Heart left ventricle (tissue), 16 donors: ENCODE measurements at regions not wholly inside any gene's neighbourhood (a gene's known extent, or its start where the extent isn't known, plus 50 kb on each side); places are given as distances from the start of the nearest gene placed in this dataset.
A peak's percentile ranks its signal among the peaks of the same experiment; 100 is the strongest.

Experiments
- ATAC-seq, 4 donors: fragments of 200-7000 bp; cut with Tn5 transposase; one replicate each; pipeline ENCODE4 v1.9.1; 2020 to 2022; ENCODE audit warnings: moderate library complexity in 4 of 4, mild to moderate bottlenecking in 3 of 4, moderate number of reproducible peaks in 1 of 4
- DNase-seq, 5 donors: peaks; one replicate each; pipeline ENCODE4 v3.0.0-alpha.2; 2020
- H3K27ac ChIP-seq, 12 donors: fragments of 200-600 bp; sonication (generic) in 4 of 12; one replicate each; pipeline versions ENCODE4 v1.5.0 to v1.8.0; 2016 to 2022; ENCODE audit warnings: mild to moderate bottlenecking in 2 of 12
- H3K27me3 ChIP-seq, 9 donors: fragments of 200-600 bp; sonication (generic) in 2 of 9; one replicate each; pipeline versions ENCODE4 v1.5.1 to v1.8.0; 2016 to 2022; ENCODE audit warnings: mild to moderate bottlenecking in 3 of 9
- H3K36me3 ChIP-seq, 9 donors: fragments of 200-600 bp; sonication (generic) in 2 of 9; one replicate each; pipeline versions ENCODE4 v1.5.0 to v1.8.0; 2018 to 2022; ENCODE audit warnings: mild to moderate bottlenecking in 2 of 9
- H3K4me1 ChIP-seq, 12 donors: fragments of 200-600 bp; sonication (generic) in 4 of 12; one replicate each; pipeline versions ENCODE4 v1.5.0 to v1.8.0; 2016 to 2022; ENCODE audit warnings: mild to moderate bottlenecking in 3 of 12
- H3K4me3 ChIP-seq, 12 donors: fragments of 200-600 bp; sonication (generic) in 4 of 12; one replicate each; pipeline versions ENCODE4 v1.5.0 to v1.8.0; 2017 to 2022; ENCODE audit warnings: mild to moderate bottlenecking in 9 of 12, moderate library complexity in 4 of 12
- H3K9me3 ChIP-seq, 12 donors: fragments of 200-600 bp; sonication (generic) in 4 of 12; one replicate each; pipeline versions ENCODE4 v1.5.0 to v1.8.0; 2016 to 2022; ENCODE audit warnings: mild to moderate bottlenecking in 1 of 12
- CTCF ChIP-seq, 12 donors: fragments of 200-600 bp; sonication (generic) in 4 of 12; IDR thresholded peaks; one replicate each; pipeline versions ENCODE4 v1.5.0 to v1.8.0; 2018 to 2022; ENCODE audit warnings: antibody characterized with exemption in 12 of 12, mild to moderate bottlenecking in 5 of 12
- POLR2A ChIP-seq, 2 donors: fragments of 450-650 bp; IDR thresholded peaks; one replicate each; pipeline ENCODE4 v1.6.1; 2017; ENCODE audit warnings: antibody characterized with exemption in 2 of 2, mild to moderate bottlenecking in 2 of 2, moderate library complexity in 2 of 2
- WGBS, 4 donors: extraction: QIAGEN DNeasy Blood & Tissue Kit in 2 of 4; methylation state at CpG; one replicate each; pipeline versions ENCODE4 v1.1.5 to v1.1.7; 2013 to 2018; 5-methylcytosine and 5-hydroxymethylcytosine counted together
- intact Hi-C, 10 donors: fragments of 100-400 bp; cut with DNase I; formaldehyde crosslinking; loops; one replicate each; pipeline versions ENCODE4 v1.11.1 to v1.14.2; 2022
- donor health status: ischemic (EF 13 %, LVEDD 7.1; RV severe dilation, severe dysfunction).
- donor health status: healthy with polysubstance abuse.
- donor health status: DM: no; HTN: yes; CAD: no.
- donor health status: DM: no; HTN: no; CAD: no.
- donor health status: ischemic (EF 25% LVEDD 6.9; RV normal size, moderate dysfunction).
- donor health status: ischemic (EF 25% LVEDD 5.7; RV mildly dilated, moderate dysfunction).
- donor health status: healthy.
- donor health status: DM: yes; HTN: yes; CAD: no.
- donor health status: ischemic (EF 35%, LVEDD 5.7; RV mildly dilated, moderate dysfunction).
- donor health status: nonischemic (EF 11% LVEDD 7.7; RV severe dilation, severe dysfunction).
- donor health status: DM: yes; HTN: yes; CAD: no.
- donor health status: PGD.
- donor health status: ischemic (EF 29% LVEDD 5.4; RV normal size, mild dysfunction).
- donor health status: nonischemic (EF 23%, LVEDD 6.1; RV moderate dilation, normal function).

- peak; percentile 78 to 92 (median 84) for DNase-seq
- Histone ChIP-seq H3K27me3 (peaks cover 0 to 2% (median 0%) of the 10 kb centered on the region in 9 donors), H3K36me3 (peaks cover 0 to 18% (median 4%) of the 10 kb centered on the region in 9 donors), H3K4me1 (peaks cover 2 to 39% (median 25%) of the 10 kb centered on the region in 12 donors), H3K4me3 (no peak overlapping the region), H3K9me3 (no peaks in the 10 kb centered on the region), H3K27ac (no peak overlapping the region)
- intact Hi-C loops, result loop anchor here in 9 of 10 donors (1.0 to 10.0 kb wide), 4 partner anchors 160 to 408 kb away; no protein-coding TSS in a partner anchor
- 14 to 23% (median 18%) methylated on average over 11 of the region's 11 CpGs for WGBS, 4 donors
- ATAC-seq, result peak in 3 of 4 donors; percentile 52 to 62 (median 55)
- TF ChIP-seq POLR2A (IDR thresholded peaks at IDR 0.05), result no peak
- TF ChIP-seq CTCF (IDR thresholded peaks at IDR 0.05), result peak; percentile 86 to 96 (median 92)
Measured at GRCh38 chr17:77086433-77087010, 54.2 kb upstream of the SEC14L1 start.

GRCh38 chr17:77087650-77088454 lies 52.9 kb upstream of the SEC14L1 start:
- Histone ChIP-seq H3K9me3 (no peaks in the 10 kb centered on the region), H3K4me3 (peak overlapping the region; percentile 31 to 94 (median 74)), H3K27ac (peak overlapping the region; percentile 69 to 96 (median 89)), H3K27me3 (peaks cover 0 to 2% (median 0%) of the 10 kb centered on the region in 9 donors), H3K36me3 (peaks cover 0 to 31% (median 17%) of the 10 kb centered on the region in 9 donors), H3K4me1 (peaks cover 2 to 42% (median 25%) of the 10 kb centered on the region in 12 donors)
- no peak for DNase-seq
- intact Hi-C loops, result loop anchor here in 6 of 10 donors (1.0 to 10.0 kb wide), 5 partner anchors 120 to 407 kb away; no protein-coding TSS in a partner anchor
- TF ChIP-seq CTCF (IDR thresholded peaks at IDR 0.05) (no peak), POLR2A (IDR thresholded peaks at IDR 0.05) (no peak)
- ATAC-seq, result no peak
- WGBS, 4 donors, result 66 to 75% (median 69%) methylated on average over 16 of the region's 16 CpGs

- Histone ChIP-seq H3K27me3 (peaks cover 0 to 2% (median 0%) of the 10 kb centered on the region in 9 donors), H3K36me3 (peaks cover 0 to 38% (median 24%) of the 10 kb centered on the region in 9 donors), H3K9me3 (no peaks in the 10 kb centered on the region), H3K4me3 (peak overlapping the region; percentile 31 to 94 (median 74)), H3K4me1 (peaks cover 2 to 42% (median 25%) of the 10 kb centered on the region in 12 donors), H3K27ac (peak overlapping the region; percentile 69 to 96 (median 89))
- ATAC-seq (peak; percentile 94 to 96 (median 94)), DNase-seq (peak; percentile 93 to 95 (median 95))
- peak in 1 of 2 donors; percentile 65 for TF ChIP-seq POLR2A (IDR thresholded peaks at IDR 0.05)
- peak; percentile 59 to 96 (median 81) for TF ChIP-seq CTCF (IDR thresholded peaks at IDR 0.05)
- intact Hi-C loops, result loop anchor here in 4 of 10 donors (1.0 to 10.0 kb wide), 4 partner anchors 120 to 406 kb away; no protein-coding TSS in a partner anchor
- 0 to 1% (median 0%) methylated on average over 38 to 40 of the region's 40 CpGs for WGBS, 4 donors
Measured at GRCh38 chr17:77088455-77089123, 52.2 kb upstream of the SEC14L1 start.
